Activated CD4-positive, alpha-beta T cell treated with anti-CD3 and anti-CD28 coated beads for 36 hours (primary cell): ENCODE measurements at regions not wholly inside any gene's neighbourhood (a gene's known extent, or its start where the extent isn't known, plus 50 kb on each side); places are given as distances from the start of the nearest gene placed in this dataset.

Source experiments
- ATAC-seq: fragments of 200-7000 bp; cut with Tn5 transposase; one replicate; pipeline ENCODE4 v1.10.0; 2021; ENCODE audit warnings: mild to moderate bottlenecking, moderate library complexity
- CTCF ChIA-PET: fragments of 350-600 bp; sonication (Branson Sonifier 250); formaldehyde crosslinking; loops from one replicate; lab custom pipeline; 2021; ENCODE audit warnings: antibody characterized with exemption; lab: Charles Lee
- POLR2A ChIA-PET: fragments of 350-600 bp; sonication (Branson Sonifier 250); formaldehyde crosslinking; loops from one replicate; lab custom pipeline; 2021; ENCODE audit warnings: antibody characterized with exemption, inconsistent platforms; lab: Charles Lee
- DNase-seq: peaks from one replicate; pipeline ENCODE4 v3.0.0-alpha.2; 2020
- H3K27ac Mint-ChIP-seq: one replicate; pipeline ENCODE4 v1.8.0; 2021; ENCODE audit warnings: mixed read lengths
- H3K27me3 Mint-ChIP-seq: one replicate; pipeline ENCODE4 v1.8.0; 2021; ENCODE audit warnings: mixed read lengths
- H3K36me3 Mint-ChIP-seq: one replicate; pipeline ENCODE4 v1.8.0; 2021; ENCODE audit warnings: low read depth, mixed read lengths
- H3K4me1 Mint-ChIP-seq: one replicate; pipeline ENCODE4 v1.8.0; 2021; ENCODE audit warnings: mixed read lengths
- H3K4me3 Mint-ChIP-seq: one replicate; pipeline ENCODE4 v1.8.0; 2021; ENCODE audit warnings: mild to moderate bottlenecking, moderate library complexity, mixed read lengths
- H3K9me3 Mint-ChIP-seq: one replicate; pipeline ENCODE4 v1.8.0; 2021; ENCODE audit warnings: low read depth, mixed read lengths
- intact Hi-C, 2 experiments: fragments of 100-400 bp; cut with DNase I in 1 of 2; cut with micrococcal nuclease in 1 of 2; formaldehyde crosslinking; loops; one replicate each; pipeline versions ENCODE4 v1.14.2 to v1.15.1; 2022 to 2024; cut with DNase I, micrococcal nuclease

GRCh38 chr20:23227274-23227673, 123.3 kb upstream of the NXT1 start:
- H3K27ac Mint-ChIP-seq, result no peak overlapping the region
- H3K4me3 Mint-ChIP-seq, result no peak overlapping the region
- no peaks in the 10 kb centered on the region for H3K4me1 Mint-ChIP-seq
- no peak for DNase-seq
- no peaks in the 10 kb centered on the region for H3K36me3 Mint-ChIP-seq
- peaks cover under 1% of the 10 kb centered on the region for H3K9me3 Mint-ChIP-seq
- ChIA-PET CTCF (no interaction called here), POLR2A (interaction anchor here (0.7 kb wide), 1 partner anchor 13 kb away, joined by 3 read pairs; no protein-coding TSS in a partner anchor)
- ATAC-seq, result no peak
- intact Hi-C loops, result no loop called here
- peaks cover 5% of the 10 kb centered on the region for H3K27me3 Mint-ChIP-seq

DNA sequence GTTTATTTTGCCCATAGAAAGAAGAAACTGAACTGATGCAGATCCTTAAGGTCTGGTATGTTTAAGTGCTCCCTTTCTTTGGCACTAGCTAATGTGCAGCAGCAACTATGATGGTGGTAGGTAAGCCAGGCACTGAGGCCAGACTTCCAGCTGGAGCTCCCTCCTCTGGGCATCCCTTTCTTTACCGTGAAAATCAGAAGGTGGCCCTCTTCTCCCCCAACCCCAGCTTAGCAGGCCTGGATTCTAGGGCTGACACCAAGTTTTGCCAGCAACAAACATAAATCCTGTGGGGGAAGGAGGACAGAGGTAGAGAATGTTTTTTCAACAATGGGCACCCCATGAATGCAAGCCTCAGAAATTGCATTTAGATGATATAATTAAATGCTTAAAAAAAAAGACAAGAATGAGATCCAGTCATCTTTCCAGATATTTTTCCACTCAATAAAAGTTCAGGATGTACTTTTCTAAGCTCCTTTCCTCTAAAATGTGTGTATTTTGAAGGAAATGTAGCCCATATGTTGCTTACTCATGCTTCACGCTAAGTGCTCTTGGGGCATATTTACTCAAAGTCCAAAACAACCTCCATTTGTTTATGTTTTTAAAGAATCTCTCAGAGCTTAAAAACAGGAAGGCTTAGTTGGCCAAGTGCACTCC, 123.9 kb upstream of the NXT1 start:
- Mint-ChIP-seq H3K27me3 (peaks cover 5% of the 10 kb centered on the region), H3K9me3 (peaks cover 2% of the 10 kb centered on the region), H3K4me3 (no peak overlapping the region), H3K27ac (no peak overlapping the region), H3K4me1 (no peaks in the 10 kb centered on the region), H3K36me3 (peaks cover under 1% of the 10 kb centered on the region)
- DNase-seq, result no peak
- ChIA-PET CTCF (no interaction called here), POLR2A (no interaction called here)
- intact Hi-C loops, result no loop called here
- ATAC-seq, result no peak

DNA sequence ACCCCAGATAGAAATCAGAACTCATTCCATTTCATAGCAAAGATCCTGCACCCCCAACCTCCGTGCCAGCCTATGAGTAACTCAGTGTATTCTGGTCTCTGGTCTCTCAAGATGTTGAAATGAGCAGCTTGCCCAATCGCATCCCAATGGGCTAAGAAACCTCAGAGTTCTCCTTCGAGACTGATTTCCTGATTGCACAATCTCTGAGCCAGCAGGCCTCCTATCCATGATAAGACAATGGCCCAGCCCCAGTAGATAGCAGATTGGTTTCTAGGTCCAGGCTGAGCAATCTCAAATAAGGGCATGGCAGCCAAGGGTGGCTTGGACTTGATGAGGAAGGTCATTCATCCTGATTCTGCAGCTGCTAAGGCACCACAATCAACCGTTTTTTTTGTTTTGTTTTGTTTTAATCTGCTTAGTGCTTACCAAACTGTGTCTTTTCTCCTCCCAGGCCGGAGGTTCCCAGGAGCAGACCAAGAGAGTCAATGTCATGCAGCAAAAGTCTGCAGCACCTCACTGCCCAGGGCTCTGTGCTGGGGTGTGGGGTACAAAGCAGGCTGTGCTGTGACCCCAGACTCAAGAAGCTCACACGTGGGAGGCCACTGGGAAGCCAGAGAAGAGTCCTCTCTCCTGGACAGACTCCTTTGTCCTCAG, 125.1 kb upstream of the NXT1 start:
- intact Hi-C loops, result no loop called here
- Mint-ChIP-seq H3K4me3 (no peak overlapping the region), H3K27ac (no peak overlapping the region), H3K27me3 (peaks cover 5% of the 10 kb centered on the region), H3K4me1 (no peaks in the 10 kb centered on the region), H3K36me3 (peaks cover 5% of the 10 kb centered on the region), H3K9me3 (peaks cover 8% of the 10 kb centered on the region)
- DNase-seq (no peak), ATAC-seq (no peak)
- CTCF ChIA-PET, result interaction anchor here (0.5 to 2.1 kb wide), 2 partner anchors 9 to 517 kb away, joined by 3 to 6 read pairs; no protein-coding TSS in a partner anchor
- POLR2A ChIA-PET, result no interaction called here

GRCh38 chr20:23224806-23225205, 125.8 kb upstream of the NXT1 start:
- intact Hi-C loops, result no loop called here

DNA sequence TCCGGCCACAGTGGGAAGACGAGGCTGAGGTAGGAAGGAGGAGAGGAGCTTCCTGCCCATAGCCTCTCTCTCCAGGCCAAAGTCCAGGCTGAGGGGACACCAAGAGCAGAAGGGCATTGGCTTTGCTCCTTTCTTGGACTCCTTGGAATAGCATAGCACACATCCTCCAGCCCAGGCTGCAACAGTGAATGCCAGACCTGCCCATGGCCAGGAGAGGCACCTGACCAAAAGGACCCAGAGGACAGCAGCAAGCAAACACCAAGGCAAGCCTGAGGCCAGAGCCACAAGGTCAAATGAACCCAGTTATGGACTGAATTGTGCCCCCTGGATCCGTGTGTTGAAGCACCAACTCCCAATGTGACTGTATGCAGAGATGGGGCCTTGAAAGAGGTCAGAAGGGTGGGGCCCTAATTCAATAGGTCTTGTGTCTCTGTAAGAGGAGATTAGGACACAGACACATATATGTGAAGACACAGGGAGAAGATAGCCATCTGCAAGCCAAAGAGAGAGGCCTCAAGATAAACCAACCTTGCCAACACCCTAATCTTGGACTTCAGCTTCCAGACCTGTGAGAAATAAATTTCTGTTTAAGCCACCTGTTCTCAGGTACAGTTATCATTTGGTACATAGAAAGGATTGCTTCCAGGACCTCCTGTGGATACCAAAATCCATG, 126.5 kb upstream of the NXT1 start:
- Mint-ChIP-seq H3K27me3 (peaks cover 8% of the 10 kb centered on the region), H3K36me3 (peaks cover 5% of the 10 kb centered on the region), H3K27ac (no peak overlapping the region), H3K9me3 (peaks cover 15% of the 10 kb centered on the region), H3K4me3 (no peak overlapping the region), H3K4me1 (no peaks in the 10 kb centered on the region)
- DNase-seq (no peak), ATAC-seq (no peak)
- POLR2A ChIA-PET, result no interaction called here
- CTCF ChIA-PET, result interaction anchor here (2.1 kb wide), 1 partner anchor 11 kb away, joined by 6 read pairs; no protein-coding TSS in a partner anchor
- intact Hi-C loops, result no loop called here

More at GRCh38 chr20:23224806-23225205, 125.8 kb upstream of the NXT1 start:
- Mint-ChIP-seq H3K9me3 (peaks cover 11% of the 10 kb centered on the region), H3K4me3 (no peak overlapping the region), H3K27ac (no peak overlapping the region), H3K36me3 (peaks cover 5% of the 10 kb centered on the region), H3K4me1 (no peaks in the 10 kb centered on the region), H3K27me3 (peaks cover 8% of the 10 kb centered on the region)
- ATAC-seq, result no peak
- ChIA-PET CTCF (interaction anchor here (0.5 to 2.1 kb wide), 2 partner anchors 10 to 517 kb away, joined by 3 to 6 read pairs; no protein-coding TSS in a partner anchor), POLR2A (no interaction called here)
- DNase-seq, result no peak

DNA sequence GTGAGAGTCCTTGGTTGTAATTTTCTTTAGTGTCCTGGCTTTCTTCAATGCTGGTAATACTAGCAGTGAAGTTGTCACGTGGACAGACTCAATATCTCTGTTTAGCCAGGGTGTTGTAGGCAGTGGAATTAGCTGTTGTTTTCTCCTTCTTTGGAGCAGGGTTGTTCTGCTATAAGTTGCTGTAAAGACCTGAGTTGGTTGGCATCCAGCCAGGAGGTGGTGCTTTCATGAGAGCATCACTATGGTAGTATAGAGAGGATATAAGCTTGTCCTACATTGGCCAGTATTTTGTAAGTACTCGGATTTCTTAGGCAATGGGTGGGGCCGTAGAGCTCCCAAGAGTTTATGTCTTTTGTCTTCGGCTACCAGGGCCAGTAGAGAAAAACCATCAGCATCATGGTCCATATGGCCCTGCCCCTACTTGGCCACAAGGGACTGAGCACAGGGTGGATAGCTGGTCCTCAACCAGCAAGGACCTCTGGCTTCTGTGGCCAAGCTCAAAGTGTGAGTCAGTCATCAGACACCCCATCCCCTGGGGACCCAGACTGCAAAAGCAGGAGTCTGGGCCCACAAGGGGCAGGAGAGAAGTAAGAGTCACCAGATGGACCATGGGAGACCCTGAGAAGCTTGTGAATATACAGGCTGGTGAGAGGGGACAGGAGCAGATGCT, 127.9 kb upstream of the NXT1 start:
- Mint-ChIP-seq H3K4me3 (no peak overlapping the region), H3K27me3 (peaks cover 4% of the 10 kb centered on the region), H3K4me1 (no peaks in the 10 kb centered on the region), H3K36me3 (peaks cover 5% of the 10 kb centered on the region), H3K9me3 (peaks cover 15% of the 10 kb centered on the region), H3K27ac (no peak overlapping the region)
- intact Hi-C loops, result no loop called here
- CTCF ChIA-PET, result interaction anchor here (1.1 kb wide), 1 partner anchor 12 kb away, joined by 3 read pairs; no protein-coding TSS in a partner anchor
- no peak for DNase-seq
- POLR2A ChIA-PET, result no interaction called here
- no peak for ATAC-seq

DNA sequence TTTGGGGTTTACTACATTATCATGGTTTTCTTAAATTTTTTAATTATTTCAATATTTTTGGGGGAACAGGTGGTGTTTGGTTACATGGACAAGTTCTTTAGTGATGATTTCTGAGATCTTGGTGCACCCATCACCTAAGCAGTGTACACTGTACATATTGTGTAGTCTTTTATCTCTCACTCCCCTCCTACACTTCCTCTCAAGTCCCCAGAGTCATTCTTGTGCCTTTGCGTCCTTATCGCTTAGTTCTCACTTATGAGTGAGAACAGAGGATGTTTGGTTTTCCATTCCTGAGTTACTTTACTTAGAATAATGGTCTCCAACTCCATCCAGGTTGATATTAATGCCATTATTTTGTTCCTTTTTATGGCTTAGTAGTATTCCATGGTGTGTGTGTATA, 130.9 kb upstream of the CD93 start:
- Mint-ChIP-seq H3K36me3 (peaks cover 5% of the 10 kb centered on the region), H3K27ac (no peak overlapping the region), H3K4me1 (no peaks in the 10 kb centered on the region), H3K27me3 (peaks cover 4% of the 10 kb centered on the region), H3K9me3 (peaks cover 13% of the 10 kb centered on the region), H3K4me3 (no peak overlapping the region)
- no peak for ATAC-seq
- CTCF ChIA-PET, result no interaction called here
- DNase-seq, result no peak
- POLR2A ChIA-PET, result no interaction called here
- intact Hi-C loops, result no loop called here

- Mint-ChIP-seq H3K27me3 (peaks cover 3% of the 10 kb centered on the region), H3K9me3 (peaks cover 7% of the 10 kb centered on the region), H3K4me3 (no peak overlapping the region), H3K27ac (no peak overlapping the region), H3K36me3 (no peaks in the 10 kb centered on the region), H3K4me1 (no peaks in the 10 kb centered on the region)
- ChIA-PET CTCF (no interaction called here), POLR2A (no interaction called here)
- intact Hi-C loops, result no loop called here
- no peak for ATAC-seq
- DNase-seq, result no peak
Measured at GRCh38 chr20:23215344-23215995, 129.3 kb upstream of the CD93 start.

- POLR2A ChIA-PET, result no interaction called here
Measured at GRCh38 chr20:23214903-23215302, 128.8 kb upstream of the CD93 start.

GRCh38 chr20:23212464-23212995, 126.4 kb upstream of the CD93 start:
- POLR2A ChIA-PET, result no interaction called here
- H3K27ac Mint-ChIP-seq, result no peak overlapping the region
- ATAC-seq (no peak), DNase-seq (no peak)
- no peak overlapping the region for H3K4me3 Mint-ChIP-seq
- H3K27me3 Mint-ChIP-seq, result peaks cover 3% of the 10 kb centered on the region
- CTCF ChIA-PET, result interaction anchor here (0.8 kb wide), 1 partner anchor 22 kb away, joined by 3 read pairs; no protein-coding TSS in a partner anchor
- H3K4me1 Mint-ChIP-seq, result no peaks in the 10 kb centered on the region
- H3K36me3 Mint-ChIP-seq, result no peaks in the 10 kb centered on the region
- intact Hi-C loops, result no loop called here
- H3K9me3 Mint-ChIP-seq, result no peaks in the 10 kb centered on the region

More at GRCh38 chr20:23214903-23215302, 128.8 kb upstream of the CD93 start:
- Mint-ChIP-seq H3K36me3 (no peaks in the 10 kb centered on the region), H3K27ac (no peak overlapping the region), H3K9me3 (peaks cover 5% of the 10 kb centered on the region), H3K4me1 (no peaks in the 10 kb centered on the region), H3K27me3 (peaks cover 3% of the 10 kb centered on the region), H3K4me3 (no peak overlapping the region)
- CTCF ChIA-PET, result no interaction called here
- intact Hi-C loops, result no loop called here
- ATAC-seq (no peak), DNase-seq (no peak)

GRCh38 chr20:23212011-23212410, 125.9 kb upstream of the CD93 start:
- intact Hi-C loops, result no loop called here
- Mint-ChIP-seq H3K36me3 (no peaks in the 10 kb centered on the region), H3K27me3 (peaks cover 3% of the 10 kb centered on the region), H3K9me3 (no peaks in the 10 kb centered on the region), H3K4me1 (no peaks in the 10 kb centered on the region), H3K4me3 (no peak overlapping the region), H3K27ac (no peak overlapping the region)
- ATAC-seq (no peak), DNase-seq (no peak)
- POLR2A ChIA-PET, result no interaction called here
- CTCF ChIA-PET, result interaction anchor here (0.8 to 1.0 kb wide), 2 partner anchors 21 to 23 kb away, joined by 3 read pairs; no protein-coding TSS in a partner anchor
